Activated CD4-positive, alpha-beta T cell treated with anti-CD3 and anti-CD28 coated beads for 36 hours (primary cell): ENCODE measurements at regions not wholly inside any gene's neighbourhood (a gene's known extent, or its start where the extent isn't known, plus 50 kb on each side); places are given as distances from the start of the nearest gene placed in this dataset.
A peak's percentile ranks its signal among the peaks of the same experiment; 100 is the strongest.

ENCODE experiments used
- ATAC-seq: fragments of 200-7000 bp; cut with Tn5 transposase; one replicate; pipeline ENCODE4 v1.10.0; 2021; ENCODE audit warnings: mild to moderate bottlenecking, moderate library complexity
- CTCF ChIA-PET: fragments of 350-600 bp; sonication (Branson Sonifier 250); formaldehyde crosslinking; loops from one replicate; lab custom pipeline; 2021; ENCODE audit warnings: antibody characterized with exemption; lab: Charles Lee
- POLR2A ChIA-PET: fragments of 350-600 bp; sonication (Branson Sonifier 250); formaldehyde crosslinking; loops from one replicate; lab custom pipeline; 2021; ENCODE audit warnings: antibody characterized with exemption, inconsistent platforms; lab: Charles Lee
- DNase-seq: peaks from one replicate; pipeline ENCODE4 v3.0.0-alpha.2; 2020
- H3K27ac Mint-ChIP-seq: one replicate; pipeline ENCODE4 v1.8.0; 2021; ENCODE audit warnings: mixed read lengths
- H3K27me3 Mint-ChIP-seq: one replicate; pipeline ENCODE4 v1.8.0; 2021; ENCODE audit warnings: mixed read lengths
- H3K36me3 Mint-ChIP-seq: one replicate; pipeline ENCODE4 v1.8.0; 2021; ENCODE audit warnings: low read depth, mixed read lengths
- H3K4me1 Mint-ChIP-seq: one replicate; pipeline ENCODE4 v1.8.0; 2021; ENCODE audit warnings: mixed read lengths
- H3K4me3 Mint-ChIP-seq: one replicate; pipeline ENCODE4 v1.8.0; 2021; ENCODE audit warnings: mild to moderate bottlenecking, moderate library complexity, mixed read lengths
- H3K9me3 Mint-ChIP-seq: one replicate; pipeline ENCODE4 v1.8.0; 2021; ENCODE audit warnings: low read depth, mixed read lengths
- intact Hi-C, 2 experiments: fragments of 100-400 bp; cut with DNase I in 1 of 2; cut with micrococcal nuclease in 1 of 2; formaldehyde crosslinking; loops; one replicate each; pipeline versions ENCODE4 v1.14.2 to v1.15.1; 2022 to 2024; cut with DNase I, micrococcal nuclease

GRCh38 chr1:64318428-64318827, 115.0 kb downstream of the UBE2U start:
- ChIA-PET POLR2A (no interaction called here), CTCF (no interaction called here)
- Mint-ChIP-seq H3K27me3 (peaks cover 15% of the 10 kb centered on the region), H3K4me3 (no peak overlapping the region), H3K4me1 (no peaks in the 10 kb centered on the region), H3K36me3 (no peaks in the 10 kb centered on the region), H3K27ac (no peak overlapping the region), H3K9me3 (no peaks in the 10 kb centered on the region)
- DNase-seq (no peak), ATAC-seq (no peak)
- intact Hi-C loops, result no loop called here

GRCh38 chr1:64320007-64320406, 116.6 kb downstream of the UBE2U start:
- H3K9me3 Mint-ChIP-seq, result no peaks in the 10 kb centered on the region
- no peak overlapping the region for H3K4me3 Mint-ChIP-seq

GRCh38 chr1:64320470-64320869, 117.0 kb downstream of the UBE2U start:
- DNase-seq, result no peak
- H3K27me3 Mint-ChIP-seq, result peaks cover 11% of the 10 kb centered on the region
- ChIA-PET CTCF (interaction anchor here (0.6 kb wide), 1 partner anchor 296 kb away, joined by 3 read pairs; no protein-coding TSS in a partner anchor), POLR2A (no interaction called here)
- intact Hi-C loops, result no loop called here
- no peaks in the 10 kb centered on the region for H3K36me3 Mint-ChIP-seq
- no peaks in the 10 kb centered on the region for H3K9me3 Mint-ChIP-seq
- ATAC-seq, result peak; percentile 19
- no peaks in the 10 kb centered on the region for H3K4me1 Mint-ChIP-seq
- no peak overlapping the region for H3K4me3 Mint-ChIP-seq
- no peak overlapping the region for H3K27ac Mint-ChIP-seq

More at GRCh38 chr1:64320007-64320406, 116.6 kb downstream of the UBE2U start:
- Mint-ChIP-seq H3K36me3 (no peaks in the 10 kb centered on the region), H3K4me1 (no peaks in the 10 kb centered on the region), H3K27ac (no peak overlapping the region), H3K27me3 (peaks cover 11% of the 10 kb centered on the region)
- no peak for DNase-seq
- ChIA-PET CTCF (no interaction called here), POLR2A (no interaction called here)
- intact Hi-C loops, result no loop called here
- no peak for ATAC-seq

DNA sequence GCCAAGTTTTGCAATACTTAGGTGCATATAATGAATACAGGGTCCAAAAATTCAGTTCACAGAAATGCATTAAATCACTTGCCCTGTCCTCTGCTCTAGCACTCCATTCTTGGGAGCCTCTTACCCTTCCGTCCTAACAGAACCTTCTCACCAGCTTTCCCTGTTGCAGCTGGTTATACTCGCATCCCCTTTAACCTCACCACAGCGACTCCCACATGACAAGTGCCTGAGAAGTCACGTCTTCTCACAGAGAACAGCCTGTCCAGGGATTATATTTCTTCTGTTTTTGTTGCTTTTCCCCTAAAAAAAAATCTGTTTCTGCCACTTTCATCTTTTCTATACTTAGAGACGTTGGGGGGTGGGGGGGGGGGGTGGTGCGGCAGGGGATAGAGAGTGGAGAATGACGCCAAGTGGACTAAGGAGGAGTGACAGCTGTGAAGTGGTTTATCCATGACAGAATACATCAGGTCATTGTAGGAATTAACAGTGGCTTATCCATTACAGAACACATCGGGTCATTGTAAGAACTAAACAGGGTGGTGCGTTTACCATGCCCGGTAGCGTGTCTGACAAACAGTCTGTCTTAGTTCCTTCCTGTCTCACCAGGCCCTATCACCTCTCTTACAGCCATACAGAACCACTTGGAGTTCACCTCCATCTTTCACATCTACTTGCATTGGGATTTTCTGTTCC, 117.6 kb downstream of the UBE2U start:
- DNase-seq (no peak), ATAC-seq (no peak)
- no peak overlapping the region for H3K27ac Mint-ChIP-seq
- H3K4me1 Mint-ChIP-seq, result no peaks in the 10 kb centered on the region
- intact Hi-C loops, result no loop called here
- POLR2A ChIA-PET, result no interaction called here
- no peaks in the 10 kb centered on the region for H3K36me3 Mint-ChIP-seq
- peaks cover 9% of the 10 kb centered on the region for H3K27me3 Mint-ChIP-seq
- no peaks in the 10 kb centered on the region for H3K9me3 Mint-ChIP-seq
- CTCF ChIA-PET, result interaction anchor here (0.6 kb wide), 1 partner anchor 295 kb away, joined by 3 read pairs; no protein-coding TSS in a partner anchor
- no peak overlapping the region for H3K4me3 Mint-ChIP-seq

GRCh38 chr1:64323054-64323453, 119.6 kb downstream of the UBE2U start:
- no peaks in the 10 kb centered on the region for H3K9me3 Mint-ChIP-seq
- intact Hi-C loops, result no loop called here
- no peaks in the 10 kb centered on the region for H3K4me1 Mint-ChIP-seq
- ATAC-seq (no peak), DNase-seq (no peak)
- H3K27ac Mint-ChIP-seq, result no peak overlapping the region
- H3K4me3 Mint-ChIP-seq, result no peak overlapping the region
- ChIA-PET CTCF (interaction anchor here (0.7 kb wide), 1 partner anchor 124 kb away, joined by 3 read pairs; no protein-coding TSS in a partner anchor), POLR2A (no interaction called here)
- H3K36me3 Mint-ChIP-seq, result no peaks in the 10 kb centered on the region
- peaks cover 5% of the 10 kb centered on the region for H3K27me3 Mint-ChIP-seq

DNA sequence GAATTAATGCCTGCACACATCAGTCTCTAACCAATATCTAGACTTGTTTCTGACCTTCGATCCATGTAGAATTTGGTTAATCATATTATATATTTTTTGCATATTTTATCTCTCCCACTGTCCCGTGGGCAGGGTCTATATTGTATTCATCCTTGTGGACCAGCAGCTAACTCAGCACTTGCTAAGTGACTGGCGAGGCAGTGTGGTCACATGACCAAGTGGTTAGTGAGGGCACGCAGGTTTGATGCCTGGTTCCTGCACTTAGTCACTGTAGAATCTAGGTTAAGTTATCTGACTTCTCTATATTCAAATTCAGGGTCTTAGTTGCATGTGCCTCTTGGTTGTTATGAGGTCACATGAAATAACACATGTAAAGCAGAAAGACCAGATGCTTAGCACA, 120.5 kb downstream of the UBE2U start:
- no peaks in the 10 kb centered on the region for H3K4me1 Mint-ChIP-seq
- H3K9me3 Mint-ChIP-seq, result no peaks in the 10 kb centered on the region
- H3K27me3 Mint-ChIP-seq, result peaks cover 10% of the 10 kb centered on the region
- no peak for ATAC-seq
- POLR2A ChIA-PET, result no interaction called here
- peak; percentile 8 for DNase-seq
- no peaks in the 10 kb centered on the region for H3K36me3 Mint-ChIP-seq
- no peak overlapping the region for H3K4me3 Mint-ChIP-seq
- CTCF ChIA-PET, result interaction anchor here (1.0 kb wide), 1 partner anchor 35 kb away, joined by 3 read pairs; no protein-coding TSS in a partner anchor
- intact Hi-C loops, result no loop called here
- no peak overlapping the region for H3K27ac Mint-ChIP-seq

DNA sequence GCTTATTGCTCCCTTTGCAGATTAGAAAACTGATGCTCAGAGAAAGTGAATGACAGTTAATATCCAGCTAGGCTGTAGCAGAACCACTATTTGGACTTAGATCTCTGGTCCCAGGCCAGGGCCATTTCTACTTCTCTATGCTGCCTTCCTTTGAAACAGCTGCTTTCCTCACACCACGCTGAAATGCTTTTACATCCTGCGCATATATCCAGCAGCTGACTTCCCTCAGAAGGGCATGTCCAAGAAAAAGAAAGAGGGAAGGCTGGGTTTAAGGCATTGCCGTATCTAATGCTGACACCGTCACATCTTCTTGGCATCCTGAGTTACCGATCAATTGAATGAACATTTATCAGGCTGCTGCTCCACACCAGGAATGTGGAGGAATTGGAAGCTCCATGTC, 122.4 kb downstream of the UBE2U start:
- Mint-ChIP-seq H3K4me3 (no peak overlapping the region), H3K27me3 (peaks cover 10% of the 10 kb centered on the region), H3K9me3 (no peaks in the 10 kb centered on the region), H3K27ac (no peak overlapping the region), H3K36me3 (no peaks in the 10 kb centered on the region), H3K4me1 (no peaks in the 10 kb centered on the region)
- intact Hi-C loops, result no loop called here
- ChIA-PET CTCF (no interaction called here), POLR2A (no interaction called here)
- ATAC-seq (no peak), DNase-seq (no peak)

DNA sequence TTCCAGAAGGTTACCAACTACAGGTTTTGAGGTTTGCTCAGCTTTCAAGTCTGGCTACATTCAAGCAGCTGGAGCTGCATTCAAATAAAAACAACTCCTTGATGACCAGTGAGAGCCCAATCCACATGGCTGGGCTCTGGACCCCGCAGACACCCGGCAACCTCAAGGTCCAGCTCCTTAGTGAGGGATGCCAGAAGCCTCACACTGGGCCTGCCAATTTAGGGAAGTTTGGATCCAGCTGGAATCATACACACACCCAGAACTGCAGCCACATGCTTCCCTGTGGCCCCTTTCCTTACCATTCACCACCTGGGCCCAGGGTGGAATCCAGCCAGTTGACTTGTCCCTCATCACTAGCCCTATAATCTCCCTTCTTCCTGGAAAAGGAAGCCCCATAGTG, 123.7 kb downstream of the UBE2U start:
- Mint-ChIP-seq H3K4me1 (no peaks in the 10 kb centered on the region), H3K27me3 (peaks cover 10% of the 10 kb centered on the region), H3K27ac (no peak overlapping the region), H3K36me3 (no peaks in the 10 kb centered on the region), H3K4me3 (no peak overlapping the region), H3K9me3 (no peaks in the 10 kb centered on the region)
- no peak for DNase-seq
- no peak for ATAC-seq
- intact Hi-C loops, result no loop called here
- ChIA-PET CTCF (interaction anchor here (1.0 kb wide), 1 partner anchor 33 kb away, joined by 3 read pairs; no protein-coding TSS in a partner anchor), POLR2A (no interaction called here)

GRCh38 chr1:64328193-64328592, 124.8 kb downstream of the UBE2U start:
- DNase-seq, result no peak
- CTCF ChIA-PET, result interaction anchor here (1.0 kb wide), 1 partner anchor 34 kb away, joined by 3 read pairs; no protein-coding TSS in a partner anchor
- POLR2A ChIA-PET, result no interaction called here
- intact Hi-C loops, result no loop called here
- Mint-ChIP-seq H3K27me3 (peaks cover 5% of the 10 kb centered on the region), H3K9me3 (no peaks in the 10 kb centered on the region), H3K4me1 (no peaks in the 10 kb centered on the region), H3K27ac (no peak overlapping the region), H3K36me3 (no peaks in the 10 kb centered on the region), H3K4me3 (no peak overlapping the region)
- ATAC-seq, result no peak

GRCh38 chr1:64330839-64331238, 127.4 kb downstream of the UBE2U start:
- no peaks in the 10 kb centered on the region for H3K36me3 Mint-ChIP-seq
- DNase-seq, result no peak
- H3K9me3 Mint-ChIP-seq, result no peaks in the 10 kb centered on the region
- CTCF ChIA-PET, result no interaction called here
- POLR2A ChIA-PET, result no interaction called here
- intact Hi-C loops, result no loop called here
- no peak overlapping the region for H3K27ac Mint-ChIP-seq
- H3K4me1 Mint-ChIP-seq, result no peaks in the 10 kb centered on the region
- ATAC-seq, result no peak
- H3K4me3 Mint-ChIP-seq, result no peak overlapping the region
- H3K27me3 Mint-ChIP-seq, result peaks cover 5% of the 10 kb centered on the region

DNA sequence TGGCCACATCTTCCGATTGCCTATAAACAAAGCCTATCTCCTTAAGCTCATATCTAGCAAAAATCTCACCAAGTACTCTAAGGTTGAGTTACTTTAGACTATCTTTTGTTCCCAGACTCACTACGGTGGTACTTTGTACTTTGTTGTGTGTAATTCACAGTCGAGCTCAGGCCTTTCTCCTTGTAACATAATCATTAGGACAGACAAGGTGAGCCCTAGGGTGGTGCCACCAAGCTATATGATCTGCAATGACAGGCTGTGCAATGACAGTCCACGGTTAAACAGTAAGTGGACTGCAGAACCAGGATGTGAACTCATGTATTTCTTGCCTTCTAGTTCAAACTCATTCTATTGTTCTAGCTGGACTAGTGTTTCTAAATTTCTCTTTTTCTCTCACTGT, 132.2 kb downstream of the UBE2U start:
- ChIA-PET POLR2A (no interaction called here), CTCF (interaction anchor here (0.5 kb wide), 1 partner anchor 265 kb away, joined by 3 read pairs; no protein-coding TSS in a partner anchor)
- Mint-ChIP-seq H3K9me3 (no peaks in the 10 kb centered on the region), H3K36me3 (no peaks in the 10 kb centered on the region), H3K4me3 (no peak overlapping the region), H3K27me3 (peaks cover 5% of the 10 kb centered on the region), H3K4me1 (no peaks in the 10 kb centered on the region), H3K27ac (no peak overlapping the region)
- intact Hi-C loops, result no loop called here
- ATAC-seq (no peak), DNase-seq (no peak)

- ChIA-PET POLR2A (no interaction called here), CTCF (interaction anchor here (0.6 to 0.8 kb wide), 2 partner anchors 10 to 46 kb away, joined by 3 read pairs; no protein-coding TSS in a partner anchor)
- intact Hi-C loops, result no loop called here
Observed at GRCh38 chr1:64337475-64337874, 132.5 kb upstream of the CACHD1 start.

More at GRCh38 chr1:64337475-64337874, 132.5 kb upstream of the CACHD1 start:
- no peak for ATAC-seq
- H3K4me1 Mint-ChIP-seq, result no peaks in the 10 kb centered on the region
- no peaks in the 10 kb centered on the region for H3K36me3 Mint-ChIP-seq
- no peak overlapping the region for H3K4me3 Mint-ChIP-seq
- no peak overlapping the region for H3K27ac Mint-ChIP-seq
- H3K27me3 Mint-ChIP-seq, result peaks cover 5% of the 10 kb centered on the region
- DNase-seq, result no peak
- no peaks in the 10 kb centered on the region for H3K9me3 Mint-ChIP-seq
